WERI-Rb-1 (cell line): ENCODE measurements at regions not wholly inside any gene's neighbourhood (a gene's known extent, or its start where the extent isn't known, plus 50 kb on each side); places are given as distances from the start of the nearest gene placed in this dataset.

ENCODE experiments used
- DNase-seq: peaks from one replicate; pipeline ENCODE4 v3.0.0-alpha.2; 2020
- H3K27ac ChIP-seq: fragments of 250-450 bp; sonication (Bioruptor Pico); 2 replicates; pipeline ENCODE4 v1.5.1; 2020; ENCODE audit warnings: mild to moderate bottlenecking, moderate library complexity
- H3K27me3 ChIP-seq: fragments of 250-450 bp; sonication (Bioruptor Pico); 2 replicates; pipeline ENCODE4 v1.5.1; 2021; ENCODE audit warnings: mild to moderate bottlenecking, low read depth, moderate library complexity; ENCODE audit not compliant: insufficient read depth, severe bottlenecking
- H3K36me3 ChIP-seq: fragments of 250-450 bp; sonication (Bioruptor Pico); 2 replicates; pipeline ENCODE4 v1.5.1; 2020; ENCODE audit warnings: mild to moderate bottlenecking, moderate library complexity
- H3K4me3 ChIP-seq: 2 replicates; pipeline ENCODE4 v1.5.1; 2011; ENCODE audit warnings: low read depth, mild to moderate bottlenecking, control low read depth, low read length
- H3K9me3 ChIP-seq: fragments of 250-450 bp; sonication (Bioruptor Pico); 2 replicates; pipeline ENCODE4 v1.5.1; 2021; ENCODE audit warnings: mild to moderate bottlenecking, moderate library complexity; ENCODE audit not compliant: severe bottlenecking
- TF ChIP-seq, protein P1 (sequence below): IDR thresholded peaks from 2 replicates; pipeline ENCODE4 v1.5.1; 2011; ENCODE audit warnings: low read depth, mild to moderate bottlenecking, control low read depth, inconsistent platforms, low read length

DNA sequence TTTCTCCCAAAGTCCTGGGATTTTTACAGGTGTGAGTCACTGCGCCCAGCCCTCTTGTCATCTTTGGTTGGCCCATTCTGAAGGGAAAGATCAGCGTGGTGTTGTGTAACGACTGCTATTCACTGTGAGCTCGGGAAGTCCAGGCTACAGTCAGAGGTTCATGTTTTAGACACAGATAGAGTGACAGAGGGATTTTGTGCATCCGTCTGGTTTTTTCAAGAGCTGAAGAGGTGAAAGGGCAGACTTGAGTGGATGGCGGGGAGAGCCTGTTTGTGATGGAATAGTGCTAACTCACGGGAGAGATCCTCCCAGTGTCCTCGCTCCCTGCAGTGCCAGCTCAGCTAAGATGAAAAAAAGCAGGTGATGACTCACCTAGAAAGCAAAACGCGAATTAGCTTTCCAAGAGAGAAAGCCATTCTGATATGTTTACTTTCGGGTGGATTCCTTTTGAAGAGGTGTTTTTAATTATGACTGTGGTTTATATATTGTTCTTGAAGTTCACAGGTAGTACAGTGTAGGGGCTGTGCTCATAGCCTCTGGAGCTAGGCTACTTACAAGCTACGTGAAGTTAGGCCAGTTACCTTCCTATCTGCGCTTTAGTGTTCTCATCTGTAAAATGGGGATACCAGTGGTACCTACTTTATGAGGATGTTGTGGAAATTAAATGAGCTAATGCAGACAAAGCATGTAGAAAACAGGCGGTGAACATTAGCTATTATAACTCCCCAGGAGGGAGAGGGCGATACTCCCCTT lies 67.2 kb downstream of the C11orf91 start:
- H3K27ac ChIP-seq, result no peak overlapping the region
- DNase-seq, result no peak
- TF ChIP-seq, protein P1, sequence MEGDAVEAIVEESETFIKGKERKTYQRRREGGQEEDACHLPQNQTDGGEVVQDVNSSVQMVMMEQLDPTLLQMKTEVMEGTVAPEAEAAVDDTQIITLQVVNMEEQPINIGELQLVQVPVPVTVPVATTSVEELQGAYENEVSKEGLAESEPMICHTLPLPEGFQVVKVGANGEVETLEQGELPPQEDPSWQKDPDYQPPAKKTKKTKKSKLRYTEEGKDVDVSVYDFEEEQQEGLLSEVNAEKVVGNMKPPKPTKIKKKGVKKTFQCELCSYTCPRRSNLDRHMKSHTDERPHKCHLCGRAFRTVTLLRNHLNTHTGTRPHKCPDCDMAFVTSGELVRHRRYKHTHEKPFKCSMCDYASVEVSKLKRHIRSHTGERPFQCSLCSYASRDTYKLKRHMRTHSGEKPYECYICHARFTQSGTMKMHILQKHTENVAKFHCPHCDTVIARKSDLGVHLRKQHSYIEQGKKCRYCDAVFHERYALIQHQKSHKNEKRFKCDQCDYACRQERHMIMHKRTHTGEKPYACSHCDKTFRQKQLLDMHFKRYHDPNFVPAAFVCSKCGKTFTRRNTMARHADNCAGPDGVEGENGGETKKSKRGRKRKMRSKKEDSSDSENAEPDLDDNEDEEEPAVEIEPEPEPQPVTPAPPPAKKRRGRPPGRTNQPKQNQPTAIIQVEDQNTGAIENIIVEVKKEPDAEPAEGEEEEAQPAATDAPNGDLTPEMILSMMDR, result no peak
- peaks cover 2% of the 10 kb centered on the region for H3K9me3 ChIP-seq
- no peak overlapping the region for H3K4me3 ChIP-seq
- H3K36me3 ChIP-seq, result no peaks in the 10 kb centered on the region
- no peaks in the 10 kb centered on the region for H3K27me3 ChIP-seq

DNA sequence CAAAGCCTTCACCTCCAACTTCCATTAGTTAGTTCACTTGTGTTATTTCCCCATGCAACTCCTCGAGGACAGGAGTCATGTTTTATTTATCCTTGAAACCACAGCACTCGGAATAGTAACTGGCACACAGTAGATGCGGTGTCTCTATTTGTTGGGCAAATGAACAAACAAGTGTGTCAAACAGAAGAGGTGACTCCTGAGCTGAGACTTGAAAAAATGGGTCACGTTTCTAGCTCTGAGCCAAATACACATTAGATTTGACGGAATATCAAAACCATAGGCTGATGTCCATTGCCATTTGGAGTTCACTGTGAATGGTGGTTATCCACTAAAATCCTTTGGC lies 68.9 kb downstream of the C11orf91 start:
- H3K27me3 ChIP-seq, result no peaks in the 10 kb centered on the region
- TF ChIP-seq, protein P1, result no peak
- no peaks in the 10 kb centered on the region for H3K36me3 ChIP-seq
- H3K4me3 ChIP-seq, result no peak overlapping the region
- DNase-seq, result no peak
- no peaks in the 10 kb centered on the region for H3K9me3 ChIP-seq
- no peak overlapping the region for H3K27ac ChIP-seq

DNA sequence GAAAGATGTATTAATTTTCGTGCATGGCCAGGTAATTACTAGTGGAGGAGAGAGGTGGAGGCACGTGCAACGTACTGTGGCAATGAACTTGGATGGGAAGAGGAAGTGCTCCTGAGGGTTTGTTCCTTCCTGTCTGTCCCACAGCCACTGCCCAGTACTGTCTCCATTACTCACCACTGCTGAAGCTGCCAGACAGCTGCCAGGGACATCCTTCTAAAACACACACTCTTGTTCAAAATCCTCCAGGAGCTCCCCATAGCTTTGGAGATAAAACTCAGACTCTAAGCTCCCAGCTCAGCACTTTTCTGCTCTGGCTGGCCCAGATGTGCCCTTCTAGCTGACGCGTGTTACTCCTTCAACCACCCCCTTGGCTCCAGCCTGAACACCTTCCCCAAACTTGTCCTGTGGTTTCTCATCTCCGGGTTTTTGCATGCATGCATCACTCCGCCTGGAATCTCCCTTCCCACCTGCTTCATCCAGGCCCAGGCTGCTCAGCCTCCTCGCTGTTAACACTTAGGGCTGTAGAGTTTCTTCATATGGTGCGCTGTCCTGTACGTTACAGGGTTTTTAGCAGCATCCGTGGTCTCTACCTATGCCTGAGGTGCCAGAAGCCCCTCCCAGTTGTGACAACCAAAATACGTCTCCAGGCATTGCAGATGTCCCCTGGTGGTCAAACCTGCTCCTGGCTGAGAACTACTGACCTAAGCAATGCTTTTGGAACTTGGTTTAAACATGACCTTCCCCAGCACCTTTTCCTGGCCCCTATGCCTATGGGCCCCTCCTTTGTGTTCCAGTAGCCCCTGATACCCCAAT lies 69.5 kb downstream of the C11orf91 start:
- Histone ChIP-seq H3K27ac (no peak overlapping the region), H3K36me3 (no peaks in the 10 kb centered on the region), H3K4me3 (no peak overlapping the region), H3K27me3 (no peaks in the 10 kb centered on the region), H3K9me3 (no peaks in the 10 kb centered on the region)
- TF ChIP-seq, protein P1, result no peak
- DNase-seq, result no peak

DNA sequence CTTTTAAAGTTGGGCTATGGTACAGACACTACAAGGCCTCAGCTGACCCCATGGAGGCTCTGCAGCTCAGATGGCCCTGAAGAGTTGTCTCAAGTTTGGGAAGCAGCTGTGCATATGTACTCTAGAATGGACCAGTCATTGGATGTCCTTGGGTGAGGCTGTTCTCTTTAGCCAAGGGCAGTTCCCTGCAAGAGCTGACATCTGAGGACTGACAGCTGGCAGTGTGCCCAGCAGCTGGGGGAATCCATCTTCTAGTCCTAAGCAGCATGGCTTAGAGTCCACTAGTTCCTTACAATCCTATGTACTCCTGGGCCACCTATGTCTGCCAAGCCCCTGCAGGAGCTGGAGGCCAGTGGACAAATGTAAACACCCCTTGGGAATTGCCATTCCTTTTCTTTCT lies 76.5 kb downstream of the C11orf91 start:
- Histone ChIP-seq H3K27me3 (no peaks in the 10 kb centered on the region), H3K4me3 (no peak overlapping the region), H3K27ac (no peak overlapping the region), H3K36me3 (no peaks in the 10 kb centered on the region), H3K9me3 (no peaks in the 10 kb centered on the region)
- TF ChIP-seq, protein P1, result no peak
- no peak for DNase-seq

DNA sequence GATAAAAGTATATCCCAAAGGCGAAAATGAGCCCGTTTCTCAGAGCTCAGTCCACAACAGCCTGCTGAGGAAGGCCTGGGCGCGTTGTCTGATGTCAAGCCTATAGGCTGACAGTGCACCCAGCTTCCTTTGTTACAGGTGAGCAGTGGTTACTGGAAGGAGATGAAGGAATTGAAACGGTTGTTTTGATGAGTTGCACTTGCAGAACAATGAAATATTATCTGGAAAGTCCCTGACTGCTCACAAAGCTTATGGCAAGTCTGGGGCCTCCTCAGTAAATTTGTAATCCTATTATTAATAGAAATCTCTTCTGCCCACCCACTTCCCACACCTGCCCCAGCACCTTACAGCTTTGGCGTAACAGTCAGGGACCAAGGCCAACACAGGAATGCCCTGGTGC lies 77.8 kb downstream of the C11orf91 start:
- no peak for DNase-seq
- Histone ChIP-seq H3K9me3 (no peaks in the 10 kb centered on the region), H3K27me3 (no peaks in the 10 kb centered on the region), H3K4me3 (no peak overlapping the region), H3K27ac (no peak overlapping the region), H3K36me3 (no peaks in the 10 kb centered on the region)
- TF ChIP-seq, protein P1, result no peak

DNA sequence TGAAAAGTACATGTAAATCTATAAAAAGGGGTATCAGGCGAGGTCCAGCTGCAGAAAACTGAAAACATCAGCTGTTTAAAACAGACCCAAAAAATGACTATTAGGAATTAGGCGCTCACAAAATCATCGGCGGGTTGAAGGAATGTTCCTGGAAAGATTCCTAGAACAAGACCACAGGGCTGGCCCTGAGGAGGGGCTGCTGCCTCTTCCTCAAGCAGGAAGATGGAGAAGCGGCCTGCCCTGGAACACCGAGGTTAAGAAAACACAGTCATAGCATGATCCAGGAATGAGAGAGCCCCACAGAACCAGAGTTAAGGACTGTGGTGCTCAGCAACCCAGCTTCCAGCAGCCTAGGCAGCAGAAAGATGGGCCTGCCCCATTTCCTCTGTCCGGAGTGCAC lies 78.4 kb downstream of the C11orf91 start:
- no peaks in the 10 kb centered on the region for H3K9me3 ChIP-seq
- TF ChIP-seq, protein P1, result no peak
- no peaks in the 10 kb centered on the region for H3K27me3 ChIP-seq
- no peak overlapping the region for H3K27ac ChIP-seq
- H3K4me3 ChIP-seq, result no peak overlapping the region
- no peak for DNase-seq
- no peaks in the 10 kb centered on the region for H3K36me3 ChIP-seq
